K562 (cell line): ENCODE measurements at regions not wholly inside any gene's neighbourhood (a gene's known extent, or its start where the extent isn't known, plus 50 kb on each side); places are given as distances from the start of the nearest gene placed in this dataset.

Experiments
- ATAC-seq: fragments of 200-7000 bp; cut with Tn5 transposase; 3 replicates; pipeline ENCODE4 v1.9.1; 2020; ENCODE audit warnings: moderate library complexity
- BruUV-seq: library from RNA; stranded (reverse); fragments of 400-500 nt; replicated peaks from 2 replicates; lab custom pipeline; 2021; lab: Mats Ljungman, UMichigan
- CTCF ChIA-PET: fragments of 300-600 bp; formaldehyde crosslinking; extraction: SDS; loops from one replicate; lab custom pipeline; 2021; ENCODE audit warnings: low intra/inter-chr PET ratio; lab: Yijun Ruan, JAX
- POLR2A ChIA-PET: fragments of 300-600, 350-650 bp; sonication (Branson Sonifier 250); formaldehyde crosslinking; extraction: SDS; loops from one replicate; lab custom pipeline; 2021; ENCODE audit warnings: antibody characterized with exemption, inconsistent platforms; lab: Yijun Ruan, JAX
- DNase-seq, 4 experiments: peaks; one replicate each; pipeline versions ENCODE4 v3.0.0 to v3.0.0-alpha.2; 2011 to 2018; ENCODE audit warnings: low spot score in 3 of 4, mixed read lengths in 3 of 4; ENCODE audit errors: extremely low read depth in 1 of 4
- FAIRE-seq: peaks from 2 replicates; lab custom pipeline; 2011; peaks lifted over from hg19 to GRCh38; lab: Jason Lieb, UNC
- H2AFZ ChIP-seq: 2 replicates; pipeline ENCODE4 v1.6.0; 2011; ENCODE audit warnings: low read depth, low read length, control low read depth, inconsistent platforms
- H3K27ac ChIP-seq: fragments of 200-600 bp; 3 replicates; pipeline ENCODE4 v1.8.0; 2011; ENCODE audit warnings: low read depth, mild to moderate bottlenecking, control low read depth, inconsistent platforms, low read length, moderate library complexity, mixed read lengths; ENCODE audit errors: extremely low read depth
- H3K27me3 ChIP-seq, 2 experiments: fragments of 300-600 bp in 1 of 2; 2 replicates in 1 of 2; 3 replicates in 1 of 2; pipeline versions ENCODE4 v1.6.0 to v1.8.0; 2011; ENCODE audit warnings: inconsistent platforms in 2 of 2, low read length in 2 of 2, mild to moderate bottlenecking in 1 of 2, mixed read lengths in 1 of 2, moderate library complexity in 1 of 2; ENCODE audit not compliant: control insufficient read depth in 2 of 2, insufficient read depth in 2 of 2
- H3K36me3 ChIP-seq: fragments of 300-600 bp; 3 replicates; pipeline ENCODE4 v1.8.0; 2011; ENCODE audit warnings: mild to moderate bottlenecking, low read length, inconsistent platforms; ENCODE audit not compliant: control insufficient read depth, insufficient read depth
- H3K4me1 ChIP-seq, 2 experiments: fragments of 200-600 bp in 1 of 2; replicated peaks in 1 of 2; 2 replicates in 1 of 2; 3 replicates in 1 of 2; pipeline versions ENCODE4 v1.5.1 to v1.8.0; 2011; ENCODE audit warnings: inconsistent platforms in 2 of 2, low read length in 2 of 2, mild to moderate bottlenecking in 1 of 2, mixed read lengths in 1 of 2, moderate library complexity in 1 of 2; ENCODE audit not compliant: control insufficient read depth in 2 of 2, insufficient read depth in 2 of 2
- H3K4me2 ChIP-seq: 2 replicates; pipeline ENCODE4 v1.6.1; 2011; ENCODE audit warnings: low read length, control low read depth, inconsistent platforms, mixed read lengths; ENCODE audit not compliant: insufficient read depth
- H3K4me3 ChIP-seq: fragments of 200-600 bp; sonication (generic), shearing (Covaris generic); 2 replicates; pipeline ENCODE4 v1.5.1; 2016; ENCODE audit warnings: control low read depth, inconsistent platforms
- H3K79me2 ChIP-seq: fragments of 200-600 bp; 3 replicates; pipeline ENCODE4 v1.8.0; 2011; ENCODE audit warnings: low read length, inconsistent platforms; ENCODE audit not compliant: control insufficient read depth, insufficient read depth
- H3K9ac ChIP-seq, 2 experiments: 2 replicates each; pipeline versions ENCODE4 v1.6.0 to v1.6.1; 2011; ENCODE audit warnings: low read depth in 2 of 2, low read length in 2 of 2, control low read depth in 1 of 2, inconsistent platforms in 1 of 2, mild to moderate bottlenecking in 1 of 2, mixed read lengths in 1 of 2; ENCODE audit not compliant: insufficient read depth in 1 of 2
- H3K9me1 ChIP-seq: one replicate; pipeline ENCODE4 v1.6.0; 2011; ENCODE audit warnings: inconsistent platforms, mild to moderate bottlenecking, low read length, moderate library complexity; ENCODE audit not compliant: control insufficient read depth, insufficient read depth
- H3K9me3 ChIP-seq: replicated peaks from 2 replicates; pipeline ENCODE4 v1.5.1; 2011; ENCODE audit warnings: low read depth, low read length, inconsistent platforms; ENCODE audit not compliant: control insufficient read depth, insufficient read depth
- H4K20me1 ChIP-seq: replicated peaks from 2 replicates; pipeline ENCODE4 v1.6.1; 2011; ENCODE audit warnings: low read length, inconsistent platforms, mixed read lengths; ENCODE audit not compliant: control insufficient read depth, insufficient read depth
- BDP1 ChIP-seq: IDR thresholded peaks from 3 replicates; pipeline ENCODE4 v1.6.1; 2011; ENCODE audit not compliant: insufficient read length, insufficient read depth
- NCOR1 ChIP-seq: fragments of 450-650 bp; IDR thresholded peaks from 2 replicates; pipeline ENCODE4 v1.6.1; 2016; ENCODE audit warnings: mild to moderate bottlenecking, moderate library complexity
- NFXL1 ChIP-seq: fragments of 450-650 bp; formaldehyde crosslinking; IDR thresholded peaks from 2 replicates; pipeline ENCODE4 v1.4.0; 2021; ENCODE audit warnings: mild to moderate bottlenecking
- SRSF7 ChIP-seq: fragments of 200-400 bp; formaldehyde crosslinking; optimal IDR thresholded peaks from 2 replicates; pipeline ENCODE3; 2017; ENCODE audit warnings: mild to moderate bottlenecking, low read depth, low read length
- WGBS: fragments of 100-300 bp; shearing (Covaris generic); methylation state at CpG from one replicate; pipeline ENCODE4 v1.1.6; 2016; ENCODE audit warnings: low coverage, mixed read lengths; ENCODE audit not compliant: insufficient coverage; ENCODE audit errors: missing lambda C conversion rate; 5-methylcytosine and 5-hydroxymethylcytosine counted together
- in situ Hi-C: fragments of 300-500 bp; cut with MboI; formaldehyde crosslinking; loops from 4 replicates; pipeline ENCODE4 v1.15.0; 2018; ENCODE audit warnings: inconsistent platforms, mixed read lengths
- intact Hi-C: fragments of 100-400 bp; cut with micrococcal nuclease; formaldehyde crosslinking; loops from 2 replicates; pipeline ENCODE4 v1.14.2; 2022
- TF ChIP-seq, protein P1 (sequence below): fragments of 450-650 bp; IDR thresholded peaks from 2 replicates; pipeline ENCODE4 v1.6.1; 2016; ENCODE audit warnings: low read depth

GRCh38 chr2:51441786-51442185 is 409.9 kb upstream of the NRXN1 start:
- H3K9me3 ChIP-seq, result no peaks in the 10 kb centered on the region
- no peaks in the 10 kb centered on the region for H4K20me1 ChIP-seq
- H2AFZ ChIP-seq, result no peak overlapping the region

More at GRCh38 chr2:51441786-51442185, 409.9 kb upstream of the NRXN1 start:
- DNase-seq (no peak), FAIRE-seq (no peak), ATAC-seq (no peak)
- Histone ChIP-seq H3K4me2 (no peak overlapping the region), H3K27ac (no peak overlapping the region), H3K27me3 (no peaks in the 10 kb centered on the region), H3K4me1 (no peaks in the 10 kb centered on the region), H3K36me3 (no peaks in the 10 kb centered on the region), H3K79me2 (no peaks in the 10 kb centered on the region), H3K9ac (no peak overlapping the region), H3K9me1 (no peaks in the 10 kb centered on the region), H3K4me3 (no peak overlapping the region)
- in situ Hi-C loops, result no loop called here
- intact Hi-C loops, result no loop called here
- ChIA-PET POLR2A (interaction anchor here (0.6 kb wide), 1 partner anchor 9 kb away, joined by 3 read pairs; no protein-coding TSS in a partner anchor), CTCF (no interaction called here)
- BruUV-seq, result no TSS peak
- TF ChIP-seq SRSF7, result no peak
- no peak for TF ChIP-seq BDP1
- TF ChIP-seq NFXL1 (CRISPR knock-in tag), result no peak
- TF ChIP-seq, protein P1, sequence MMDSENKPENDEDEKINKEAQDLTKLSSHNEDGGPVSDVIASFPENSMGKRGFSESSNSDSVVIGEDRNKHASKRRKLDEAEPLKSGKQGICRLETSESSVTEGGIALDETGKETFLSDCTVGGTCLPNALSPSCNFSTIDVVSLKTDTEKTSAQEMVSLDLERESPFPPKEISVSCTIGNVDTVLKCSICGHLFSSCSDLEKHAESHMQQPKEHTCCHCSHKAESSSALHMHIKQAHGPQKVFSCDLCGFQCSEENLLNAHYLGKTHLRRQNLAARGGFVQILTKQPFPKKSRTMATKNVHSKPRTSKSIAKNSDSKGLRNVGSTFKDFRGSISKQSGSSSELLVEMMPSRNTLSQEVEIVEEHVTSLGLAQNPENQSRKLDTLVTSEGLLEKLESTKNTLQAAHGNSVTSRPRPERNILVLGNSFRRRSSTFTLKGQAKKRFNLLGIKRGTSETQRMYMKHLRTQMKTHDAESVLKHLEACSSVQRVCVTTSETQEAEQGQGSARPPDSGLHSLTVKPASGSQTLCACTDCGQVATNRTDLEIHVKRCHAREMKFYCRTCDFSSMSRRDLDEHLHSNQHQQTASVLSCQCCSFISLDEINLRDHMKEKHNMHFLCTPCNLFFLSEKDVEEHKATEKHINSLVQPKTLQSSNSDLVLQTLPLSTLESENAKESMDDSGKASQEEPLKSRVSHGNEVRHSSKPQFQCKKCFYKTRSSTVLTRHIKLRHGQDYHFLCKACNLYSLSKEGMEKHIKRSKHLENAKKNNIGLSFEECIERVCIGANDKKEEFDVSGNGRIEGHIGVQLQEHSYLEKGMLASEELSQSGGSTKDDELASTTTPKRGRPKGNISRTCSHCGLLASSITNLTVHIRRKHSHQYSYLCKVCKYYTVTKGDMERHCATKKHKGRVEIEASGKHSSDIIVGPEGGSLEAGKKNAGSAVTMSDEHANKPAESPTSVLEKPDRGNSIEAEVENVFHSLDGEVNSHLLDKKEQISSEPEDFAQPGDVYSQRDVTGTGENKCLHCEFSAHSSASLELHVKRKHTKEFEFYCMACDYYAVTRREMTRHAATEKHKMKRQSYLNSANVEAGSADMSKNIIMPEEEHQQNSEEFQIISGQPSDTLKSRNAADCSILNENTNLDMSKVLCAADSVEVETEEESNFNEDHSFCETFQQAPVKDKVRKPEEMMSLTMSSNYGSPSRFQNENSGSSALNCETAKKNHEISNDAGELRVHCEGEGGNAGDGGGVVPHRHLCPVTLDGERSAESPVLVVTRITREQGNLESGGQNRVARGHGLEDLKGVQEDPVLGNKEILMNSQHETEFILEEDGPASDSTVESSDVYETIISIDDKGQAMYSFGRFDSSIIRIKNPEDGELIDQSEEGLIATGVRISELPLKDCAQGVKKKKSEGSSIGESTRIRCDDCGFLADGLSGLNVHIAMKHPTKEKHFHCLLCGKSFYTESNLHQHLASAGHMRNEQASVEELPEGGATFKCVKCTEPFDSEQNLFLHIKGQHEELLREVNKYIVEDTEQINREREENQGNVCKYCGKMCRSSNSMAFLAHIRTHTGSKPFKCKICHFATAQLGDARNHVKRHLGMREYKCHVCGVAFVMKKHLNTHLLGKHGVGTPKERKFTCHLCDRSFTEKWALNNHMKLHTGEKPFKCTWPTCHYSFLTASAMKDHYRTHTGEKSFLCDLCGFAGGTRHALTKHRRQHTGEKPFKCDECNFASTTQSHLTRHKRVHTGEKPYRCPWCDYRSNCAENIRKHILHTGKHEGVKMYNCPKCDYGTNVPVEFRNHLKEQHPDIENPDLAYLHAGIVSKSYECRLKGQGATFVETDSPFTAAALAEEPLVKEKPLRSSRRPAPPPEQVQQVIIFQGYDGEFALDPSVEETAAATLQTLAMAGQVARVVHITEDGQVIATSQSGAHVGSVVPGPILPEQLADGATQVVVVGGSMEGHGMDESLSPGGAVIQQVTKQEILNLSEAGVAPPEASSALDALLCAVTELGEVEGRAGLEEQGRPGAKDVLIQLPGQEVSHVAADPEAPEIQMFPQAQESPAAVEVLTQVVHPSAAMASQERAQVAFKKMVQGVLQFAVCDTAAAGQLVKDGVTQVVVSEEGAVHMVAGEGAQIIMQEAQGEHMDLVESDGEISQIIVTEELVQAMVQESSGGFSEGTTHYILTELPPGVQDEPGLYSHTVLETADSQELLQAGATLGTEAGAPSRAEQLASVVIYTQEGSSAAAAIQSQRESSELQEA, result no peak
- no peak for TF ChIP-seq NCOR1
- WGBS, result 5% methylated on average over 8 of the region's 8 CpGs
